IMR-90 (cell line): ENCODE measurements at regions not wholly inside any gene's neighbourhood (a gene's known extent, or its start where the extent isn't known, plus 50 kb on each side); places are given as distances from the start of the nearest gene placed in this dataset.

Experiments used
- ATAC-seq: fragments of 200-7000 bp; cut with Tn5 transposase; 2 replicates; pipeline ENCODE4 v1.9.1; 2020; ENCODE audit warnings: low read depth, mild to moderate bottlenecking, moderate library complexity
- BruUV-seq: library from RNA; stranded (reverse); fragments of 400-500 nt; replicated peaks from 2 replicates; lab custom pipeline; 2021; lab: Mats Ljungman, UMichigan
- CTCF ChIA-PET: fragments of 300-600 bp; formaldehyde crosslinking; extraction: SDS; loops from one replicate; lab custom pipeline; 2021; ENCODE audit warnings: antibody characterized with exemption; lab: Yijun Ruan, JAX
- POLR2A ChIA-PET: fragments of 300-600 bp; sonication (Branson Sonifier 250); formaldehyde crosslinking; loops from one replicate; lab custom pipeline; 2022; ENCODE audit warnings: antibody characterized with exemption; ENCODE audit not compliant: unreplicated experiment; lab: Charles Lee
- DNase-seq: peaks from one replicate; pipeline ENCODE4 v3.0.0; 2013
- H2AFZ ChIP-seq: replicated peaks from 2 replicates; pipeline ENCODE3; 2013; ENCODE audit warnings: low read length, mild to moderate bottlenecking; ENCODE audit not compliant: poor library complexity
- H2AK5ac ChIP-seq: 2 replicates; pipeline ENCODE4 v1.6.1; 2013; ENCODE audit warnings: low read depth, low read length, inconsistent platforms
- H2AK9ac ChIP-seq: replicated peaks from 2 replicates; pipeline ENCODE3; 2013; ENCODE audit warnings: mild to moderate bottlenecking, low read depth, low read length, moderate library complexity; ENCODE audit not compliant: poor library complexity
- H2BK120ac ChIP-seq: 2 replicates; pipeline ENCODE4 v1.6.1; 2013; ENCODE audit warnings: low read depth, low read length, inconsistent platforms
- H2BK15ac ChIP-seq: 3 replicates; pipeline ENCODE4 v1.6.1; 2013; ENCODE audit warnings: low read depth, low read length, inconsistent platforms
- H2BK20ac ChIP-seq: 2 replicates; pipeline ENCODE4 v1.6.1; 2013; ENCODE audit warnings: low read depth, mild to moderate bottlenecking, inconsistent platforms, low read length, moderate library complexity
- H2BK5ac ChIP-seq: 2 replicates; pipeline ENCODE4 v1.6.1; 2013; ENCODE audit warnings: mild to moderate bottlenecking, low read depth, low read length, inconsistent platforms; ENCODE audit not compliant: poor library complexity, severe bottlenecking
- H3K14ac ChIP-seq: replicated peaks from 2 replicates; pipeline ENCODE4 v1.6.1; 2013; ENCODE audit warnings: low read depth, low read length, inconsistent platforms
- H3K18ac ChIP-seq: 2 replicates; pipeline ENCODE4 v1.6.1; 2013; ENCODE audit warnings: low read depth, low read length, control low read depth
- H3K23ac ChIP-seq: 2 replicates; pipeline ENCODE4 v1.6.1; 2013; ENCODE audit warnings: low read depth, low read length, inconsistent platforms
- H3K27ac ChIP-seq: 2 replicates; pipeline ENCODE4 v1.5.1; 2013; ENCODE audit warnings: mild to moderate bottlenecking, control low read depth, low read length; ENCODE audit not compliant: insufficient read depth
- H3K27me3 ChIP-seq: 2 replicates; pipeline ENCODE4 v1.6.1; 2013; ENCODE audit warnings: low read length; ENCODE audit not compliant: control insufficient read depth, insufficient read depth
- H3K36me3 ChIP-seq: 2 replicates; pipeline ENCODE4 v1.6.1; 2013; ENCODE audit warnings: low read length, mixed read lengths; ENCODE audit not compliant: control insufficient read depth, insufficient read depth
- H3K4ac ChIP-seq: 2 replicates; pipeline ENCODE4 v1.6.1; 2013; ENCODE audit warnings: low read depth, low read length, inconsistent platforms
- H3K4me1 ChIP-seq: 2 replicates; pipeline ENCODE4 v1.6.1; 2013; ENCODE audit warnings: low read length, mixed read lengths; ENCODE audit not compliant: control insufficient read depth, insufficient read depth
- H3K4me2 ChIP-seq: 2 replicates; pipeline ENCODE4 v1.6.1; 2013; ENCODE audit warnings: low read depth, mild to moderate bottlenecking, control low read depth, low read length, moderate library complexity
- H3K4me3 ChIP-seq: 2 replicates; pipeline ENCODE4 v1.5.1; 2013; ENCODE audit warnings: low read depth, mild to moderate bottlenecking, control low read depth, low read length, moderate library complexity; ENCODE audit not compliant: insufficient read depth
- H3K56ac ChIP-seq: 2 replicates; pipeline ENCODE4 v1.6.1; 2013; ENCODE audit warnings: low read length, inconsistent platforms; ENCODE audit not compliant: insufficient read depth; ENCODE audit errors: extremely low read depth
- H3K79me1 ChIP-seq, 2 experiments: 2 replicates each; pipeline ENCODE4 v1.6.1; 2013; ENCODE audit warnings: low read length in 2 of 2, inconsistent platforms in 1 of 2, low read depth in 1 of 2
- H3K9ac ChIP-seq: 2 replicates; pipeline ENCODE4 v1.6.1; 2013; ENCODE audit warnings: low read depth, low read length, control low read depth
- H3K9me1 ChIP-seq: 2 replicates; pipeline ENCODE4 v1.6.1; 2013; ENCODE audit warnings: low read length, inconsistent platforms; ENCODE audit not compliant: insufficient read depth
- H3K9me3 ChIP-seq: 2 replicates; pipeline ENCODE4 v1.6.1; 2013; ENCODE audit warnings: low read length; ENCODE audit not compliant: control insufficient read depth, insufficient read depth
- H4K20me1 ChIP-seq: 2 replicates; pipeline ENCODE4 v1.6.1; 2013; ENCODE audit warnings: low read length, inconsistent platforms; ENCODE audit not compliant: insufficient read depth
- H4K5ac ChIP-seq: 2 replicates; pipeline ENCODE4 v1.6.1; 2013; ENCODE audit warnings: mild to moderate bottlenecking, low read depth, low read length, control low read depth
- H4K8ac ChIP-seq, 2 experiments: 2 replicates each; pipeline ENCODE4 v1.6.1; 2013; ENCODE audit warnings: low read depth in 2 of 2, low read length in 2 of 2, control low read depth in 1 of 2, inconsistent platforms in 1 of 2
- H4K91ac ChIP-seq: 2 replicates; pipeline ENCODE4 v1.6.1; 2013; ENCODE audit warnings: low read depth, low read length, inconsistent platforms; ENCODE audit not compliant: insufficient read depth
- MAFK ChIP-seq: IDR thresholded peaks from 2 replicates; pipeline ENCODE4 v1.6.1; 2012; ENCODE audit warnings: low read depth, low read length, improper control_type of control experiment
- RAD21 ChIP-seq: IDR thresholded peaks from 2 replicates; pipeline ENCODE4 v1.6.1; 2012; ENCODE audit warnings: low read length, improper control_type of control experiment
- dilution Hi-C: fragments of 300-500 bp; cut with HindIII; formaldehyde crosslinking; loops from one replicate; pipeline ENCODE4 v1.14.3; 2018; ENCODE audit warnings: low sequenced_read_pairs; ENCODE audit not compliant: unreplicated experiment
- in situ Hi-C: fragments of 300-500 bp; cut with MboI; formaldehyde crosslinking; loops from 3 replicates; pipeline ENCODE4 v1.14.3; 2019; ENCODE audit warnings: low sequenced_read_pairs, inconsistent platforms, mixed read lengths
- intact Hi-C: fragments of 100-400 bp; cut with micrococcal nuclease; formaldehyde crosslinking; loops from 2 replicates; pipeline ENCODE4 v1.10.0; 2022
- TF ChIP-seq, protein P1 (sequence below): conservative IDR thresholded peaks from 2 replicates; pipeline ENCODE4 v1.5.1; 2012; ENCODE audit warnings: mild to moderate bottlenecking, low read depth, low read length, improper control_type of control experiment

DNA sequence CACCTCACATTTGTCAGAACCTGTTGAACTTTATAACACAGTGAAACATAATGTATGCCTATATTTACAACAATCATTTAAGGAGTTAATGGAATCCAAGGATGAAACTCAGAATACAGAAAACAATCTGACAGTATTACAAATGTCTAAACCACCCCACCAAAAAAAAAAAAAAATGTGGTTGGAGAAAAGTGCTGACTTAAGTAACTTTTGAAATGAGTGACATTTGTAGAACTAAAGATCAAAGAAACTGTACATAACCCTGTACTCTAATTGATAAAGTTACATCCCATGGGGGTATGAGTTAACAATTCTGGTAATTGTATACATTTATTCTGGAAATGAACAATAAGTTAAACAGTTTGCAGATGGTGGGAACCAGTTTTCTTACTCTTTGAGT lies 372.1 kb upstream of the TMEFF2 start:
- no peaks in the 10 kb centered on the region for H3K9me3 ChIP-seq
- H4K20me1 ChIP-seq = no peaks in the 10 kb centered on the region
- no peak overlapping the region for H3K23ac ChIP-seq
- H3K4ac ChIP-seq = no peak overlapping the region
- TF ChIP-seq, protein P1, sequence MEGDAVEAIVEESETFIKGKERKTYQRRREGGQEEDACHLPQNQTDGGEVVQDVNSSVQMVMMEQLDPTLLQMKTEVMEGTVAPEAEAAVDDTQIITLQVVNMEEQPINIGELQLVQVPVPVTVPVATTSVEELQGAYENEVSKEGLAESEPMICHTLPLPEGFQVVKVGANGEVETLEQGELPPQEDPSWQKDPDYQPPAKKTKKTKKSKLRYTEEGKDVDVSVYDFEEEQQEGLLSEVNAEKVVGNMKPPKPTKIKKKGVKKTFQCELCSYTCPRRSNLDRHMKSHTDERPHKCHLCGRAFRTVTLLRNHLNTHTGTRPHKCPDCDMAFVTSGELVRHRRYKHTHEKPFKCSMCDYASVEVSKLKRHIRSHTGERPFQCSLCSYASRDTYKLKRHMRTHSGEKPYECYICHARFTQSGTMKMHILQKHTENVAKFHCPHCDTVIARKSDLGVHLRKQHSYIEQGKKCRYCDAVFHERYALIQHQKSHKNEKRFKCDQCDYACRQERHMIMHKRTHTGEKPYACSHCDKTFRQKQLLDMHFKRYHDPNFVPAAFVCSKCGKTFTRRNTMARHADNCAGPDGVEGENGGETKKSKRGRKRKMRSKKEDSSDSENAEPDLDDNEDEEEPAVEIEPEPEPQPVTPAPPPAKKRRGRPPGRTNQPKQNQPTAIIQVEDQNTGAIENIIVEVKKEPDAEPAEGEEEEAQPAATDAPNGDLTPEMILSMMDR = no peak
- no peak for TF ChIP-seq RAD21
- peak; percentile 46 for TF ChIP-seq MAFK
- H2AK9ac ChIP-seq = no peak overlapping the region
- no peak overlapping the region for H2BK120ac ChIP-seq
- in situ Hi-C loops (no loop called here), dilution Hi-C loops (no loop called here), intact Hi-C loops (no loop called here)
- H2AK5ac ChIP-seq = no peak overlapping the region
- no peak overlapping the region for H4K91ac ChIP-seq
- no TSS peak for BruUV-seq
- H4K8ac ChIP-seq = no peak overlapping the region
- ChIA-PET POLR2A (no interaction called here), CTCF (no interaction called here)
- H2BK5ac ChIP-seq = no peak overlapping the region
- H2BK20ac ChIP-seq = no peak overlapping the region
- no peaks in the 10 kb centered on the region for H3K27me3 ChIP-seq
- no peak for ATAC-seq
- no peak overlapping the region for H3K18ac ChIP-seq
- H4K5ac ChIP-seq = no peak overlapping the region
- H3K9me1 ChIP-seq = no peaks in the 10 kb centered on the region
- H3K4me2 ChIP-seq = no peak overlapping the region
- H3K9ac ChIP-seq = no peak overlapping the region
- no peak for DNase-seq
- H3K4me1 ChIP-seq = no peaks in the 10 kb centered on the region
- H2AFZ ChIP-seq = no peak overlapping the region
- no peak overlapping the region for H2BK15ac ChIP-seq
- no peak overlapping the region for H3K14ac ChIP-seq
- H3K36me3 ChIP-seq = no peaks in the 10 kb centered on the region
- no peak overlapping the region for H3K27ac ChIP-seq
- no peak overlapping the region for H3K56ac ChIP-seq
- H3K4me3 ChIP-seq = no peak overlapping the region
- H3K79me1 ChIP-seq = no peaks in the 10 kb centered on the region
